IPS-NIHi7 (cell line): ENCODE measurements at regions not wholly inside any gene's neighbourhood (a gene's known extent, or its start where the extent isn't known, plus 50 kb on each side); places are given as distances from the start of the nearest gene placed in this dataset.
A peak's percentile ranks its signal among the peaks of the same experiment; 100 is the strongest.

ENCODE experiments used
- DNase-seq: peaks from one replicate; pipeline ENCODE4 v3.0.0; 2012; ENCODE audit warnings: mixed read lengths; ENCODE audit errors: extremely low spot score

DNA sequence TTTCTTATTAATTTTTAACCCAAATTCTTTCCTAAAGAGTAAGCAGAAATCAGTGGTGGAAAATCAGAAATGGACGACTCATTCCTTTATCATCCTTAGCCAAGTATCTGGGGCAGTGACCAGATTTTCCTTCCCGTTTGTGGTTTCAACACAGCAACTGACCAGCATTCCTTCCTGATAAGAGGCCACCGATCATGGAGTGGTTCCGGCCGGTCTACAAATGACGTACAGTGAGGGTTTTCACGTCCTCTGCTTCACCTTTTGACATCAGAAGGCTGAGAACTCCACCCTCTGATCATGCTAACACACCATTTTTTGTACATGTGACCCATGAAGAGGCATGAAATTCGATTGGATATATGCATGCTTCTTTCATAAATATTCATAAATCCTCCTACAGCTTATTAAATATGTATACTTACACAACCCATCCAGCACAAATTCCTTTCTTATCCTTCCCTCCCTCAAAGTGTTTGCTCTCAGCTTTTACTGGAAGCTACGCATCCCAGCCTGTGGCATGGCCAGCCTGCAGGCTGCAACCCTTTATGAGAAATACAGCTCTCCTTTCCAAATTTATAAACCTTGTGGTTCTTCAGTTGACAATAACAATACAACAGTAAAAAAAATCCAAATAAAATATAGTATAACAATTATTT, 173.0 kb upstream of the CASK start:
- DNase-seq = no peak

DNA sequence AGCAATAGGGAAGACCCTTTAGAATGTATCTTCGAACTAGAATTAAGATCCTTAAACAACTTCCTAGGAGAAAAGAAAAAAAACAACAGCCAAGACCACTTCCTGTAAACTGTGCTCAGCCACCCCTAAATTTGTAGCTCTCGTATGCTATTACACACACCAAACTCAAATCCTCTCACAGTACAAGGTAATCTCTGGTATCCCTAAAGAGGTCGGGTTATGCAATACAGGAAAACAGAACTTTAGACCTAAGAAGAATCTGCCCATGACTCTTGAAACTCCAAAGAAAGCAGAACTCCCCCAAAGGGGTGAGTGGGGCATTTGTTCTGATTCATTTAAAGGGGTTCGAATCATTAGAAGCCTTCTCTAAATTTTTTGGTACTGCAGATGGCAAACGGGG, 170.9 kb upstream of the CASK start:
- no peak for DNase-seq

- no peak for DNase-seq
Measured at GRCh38 chrX:42093756-42094155, 170.4 kb upstream of the CASK start.

GRCh38 chrX:42090395-42090794, 167.0 kb upstream of the CASK start:
- no peak for DNase-seq

- no peak for DNase-seq
Measured at GRCh38 chrX:42089031-42089430, 165.7 kb upstream of the CASK start.

- DNase-seq = peak; percentile 19
Measured at GRCh38 chrX:42087960-42088359, 164.6 kb upstream of the CASK start.

GRCh38 chrX:42085836-42086235, 162.5 kb upstream of the CASK start:
- DNase-seq = no peak

- no peak for DNase-seq
Measured at GRCh38 chrX:42079968-42080367, 156.6 kb upstream of the CASK start.

GRCh38 chrX:42077675-42078074, 154.3 kb upstream of the CASK start:
- no peak for DNase-seq

- no peak for DNase-seq
Measured at GRCh38 chrX:42075032-42075431, 151.7 kb upstream of the CASK start.

- DNase-seq = no peak
Measured at GRCh38 chrX:42073448-42073847, 150.1 kb upstream of the CASK start.

DNA sequence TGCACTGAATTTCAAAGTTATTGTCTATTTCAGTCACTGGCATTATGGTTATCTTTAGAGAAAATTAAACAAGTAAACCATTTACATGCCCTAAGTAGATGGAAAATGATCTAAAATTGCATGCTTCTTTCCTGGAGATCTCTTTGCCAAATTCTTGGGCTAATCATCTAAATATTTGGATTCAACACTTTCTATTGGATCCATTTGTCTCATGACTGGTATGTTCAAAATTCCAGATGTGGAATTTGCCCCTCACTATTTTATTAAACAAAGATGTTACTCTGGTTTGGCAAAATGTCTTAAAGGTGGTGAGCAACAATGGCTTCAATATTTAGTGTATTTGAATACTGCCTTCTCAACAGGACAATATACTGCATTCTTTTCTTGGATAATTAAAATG, 147.5 kb upstream of the CASK start:
- DNase-seq = no peak

DNA sequence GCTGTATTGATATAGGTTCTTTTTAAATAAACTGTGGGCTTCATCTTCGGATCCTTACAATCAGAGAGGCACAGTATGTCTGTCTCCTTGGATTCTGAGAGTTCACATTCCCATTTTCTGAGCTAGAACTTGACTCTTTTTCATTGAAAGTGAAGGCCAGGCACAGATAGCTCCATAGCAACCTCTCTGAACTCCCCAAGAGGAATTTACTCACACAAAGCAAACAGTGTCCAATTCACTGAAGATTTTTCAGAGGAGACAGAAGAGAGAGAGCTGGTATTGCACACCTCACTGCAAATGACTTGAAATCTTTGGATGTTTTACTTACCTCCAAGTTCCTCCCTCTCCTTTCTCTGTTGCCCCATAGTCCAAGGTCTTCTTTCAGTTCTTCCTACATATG, 130.9 kb upstream of the CASK start:
- DNase-seq = no peak

DNA sequence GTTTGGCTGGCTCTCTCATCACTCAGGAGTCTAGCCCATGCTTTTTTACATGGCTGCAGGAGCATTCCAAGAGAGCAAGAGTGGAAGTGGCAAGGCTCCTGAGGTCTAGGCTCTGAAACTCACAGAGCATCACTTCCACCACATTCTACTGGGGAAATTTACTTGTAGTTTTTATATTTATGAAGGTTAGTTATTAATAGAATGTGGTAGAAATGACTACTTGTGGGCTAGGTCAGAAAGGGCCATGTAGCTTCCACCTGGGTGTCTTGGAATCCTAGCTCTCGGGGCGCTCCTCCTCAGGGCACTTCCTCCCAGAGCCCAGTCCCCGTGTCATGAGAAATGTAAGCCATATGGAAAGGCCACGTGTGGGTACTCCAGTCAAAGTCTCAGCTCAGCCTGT, 127.0 kb upstream of the CASK start:
- no peak for DNase-seq

GRCh38 chrX:42047886-42048285, 124.5 kb upstream of the CASK start:
- DNase-seq = no peak

- peak; percentile 22 for DNase-seq
Measured at GRCh38 chrX:42028109-42028508, 104.8 kb upstream of the CASK start.

- DNase-seq = no peak
Measured at GRCh38 chrX:42027367-42028000, 104.1 kb upstream of the CASK start.

- DNase-seq = no peak
Measured at GRCh38 chrX:42025861-42026260, 102.5 kb upstream of the CASK start.

- DNase-seq = no peak
Measured at GRCh38 chrX:42023122-42023521, 99.8 kb upstream of the CASK start.

- DNase-seq = no peak
Measured at GRCh38 chrX:42022158-42022557, 98.8 kb upstream of the CASK start.

- no peak for DNase-seq
Measured at GRCh38 chrX:42021058-42021457, 97.7 kb upstream of the CASK start.

DNA sequence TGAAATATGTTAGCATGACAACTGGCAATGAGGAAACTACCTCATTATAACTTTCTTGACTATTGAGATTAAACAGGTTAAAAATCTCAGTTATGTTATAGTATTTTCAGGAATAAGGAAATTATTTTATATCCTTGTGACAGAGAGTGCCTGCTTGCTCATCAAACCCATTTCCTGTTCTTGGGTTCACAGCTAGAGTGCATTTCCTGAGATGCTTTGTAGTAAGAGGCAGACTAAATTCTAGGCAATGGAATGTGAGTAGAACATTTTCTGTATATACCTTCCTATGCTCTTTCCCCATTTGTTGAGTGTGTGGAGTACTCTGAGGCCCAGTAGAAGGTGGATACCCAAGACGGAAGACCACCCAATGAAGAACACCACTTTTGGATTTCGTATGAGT, 96.9 kb upstream of the CASK start:
- DNase-seq = no peak

- DNase-seq = no peak
Measured at GRCh38 chrX:42017971-42018370, 94.6 kb upstream of the CASK start.

DNA sequence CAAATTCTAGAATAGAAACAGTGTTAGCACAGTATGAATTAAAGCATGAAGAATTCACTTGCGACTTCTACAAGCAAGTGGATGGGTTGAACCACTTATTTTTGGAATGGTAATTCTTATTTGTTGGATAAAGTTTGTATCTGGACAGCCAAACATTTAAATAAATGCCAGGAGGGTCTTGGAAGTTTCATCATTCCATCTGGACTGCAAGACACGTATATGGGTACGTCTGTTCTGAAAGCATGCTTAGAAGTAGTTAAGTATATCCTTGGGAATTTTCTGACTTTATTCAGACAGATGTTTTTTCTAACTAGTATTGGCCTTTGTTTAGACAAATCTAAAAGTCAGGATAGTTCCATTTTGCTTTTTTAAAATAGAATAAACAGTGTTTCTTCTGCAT, 77.5 kb upstream of the CASK start:
- DNase-seq = no peak
